ENCODE measurements at regions not wholly inside any gene's neighbourhood (a gene's known extent, or its start where the extent isn't known, plus 50 kb on each side); places are given as distances from the start of the nearest gene placed in this dataset.

- ChIA-PET POLR2A (ENCODE audit: low non-redundant PET) (no interaction called here), CTCF (interaction anchor here (0.7 kb wide), 1 partner anchor 220 kb away, joined by 3 read pairs; no protein-coding TSS in a partner anchor)
- TF ChIP-seq, protein P1, sequence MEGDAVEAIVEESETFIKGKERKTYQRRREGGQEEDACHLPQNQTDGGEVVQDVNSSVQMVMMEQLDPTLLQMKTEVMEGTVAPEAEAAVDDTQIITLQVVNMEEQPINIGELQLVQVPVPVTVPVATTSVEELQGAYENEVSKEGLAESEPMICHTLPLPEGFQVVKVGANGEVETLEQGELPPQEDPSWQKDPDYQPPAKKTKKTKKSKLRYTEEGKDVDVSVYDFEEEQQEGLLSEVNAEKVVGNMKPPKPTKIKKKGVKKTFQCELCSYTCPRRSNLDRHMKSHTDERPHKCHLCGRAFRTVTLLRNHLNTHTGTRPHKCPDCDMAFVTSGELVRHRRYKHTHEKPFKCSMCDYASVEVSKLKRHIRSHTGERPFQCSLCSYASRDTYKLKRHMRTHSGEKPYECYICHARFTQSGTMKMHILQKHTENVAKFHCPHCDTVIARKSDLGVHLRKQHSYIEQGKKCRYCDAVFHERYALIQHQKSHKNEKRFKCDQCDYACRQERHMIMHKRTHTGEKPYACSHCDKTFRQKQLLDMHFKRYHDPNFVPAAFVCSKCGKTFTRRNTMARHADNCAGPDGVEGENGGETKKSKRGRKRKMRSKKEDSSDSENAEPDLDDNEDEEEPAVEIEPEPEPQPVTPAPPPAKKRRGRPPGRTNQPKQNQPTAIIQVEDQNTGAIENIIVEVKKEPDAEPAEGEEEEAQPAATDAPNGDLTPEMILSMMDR (conservative IDR thresholded peaks at IDR 0.05; ENCODE audit: low read depth): no peak
- H3K27ac ChIP-seq: peak overlapping the region; percentile 63
- peak; percentile 85 for DNase-seq (ENCODE audit: low spot score)
These were observed 113.8 kb upstream of the ANKRD55 start for GRCh38 chr5:56346741-56347535.

GRCh38 chr5:56346044-56346710 lies 113.0 kb upstream of the ANKRD55 start:
- no peak for DNase-seq (ENCODE audit: low spot score)
- ChIA-PET POLR2A (ENCODE audit: low non-redundant PET) (no interaction called here), CTCF (no interaction called here)
- TF ChIP-seq, protein P1 (conservative IDR thresholded peaks at IDR 0.05; ENCODE audit: low read depth): no peak
- no peak overlapping the region for H3K27ac ChIP-seq

GRCh38 chr5:56345352-56345751 lies 112.2 kb upstream of the ANKRD55 start:
- TF ChIP-seq, protein P1 (conservative IDR thresholded peaks at IDR 0.05; ENCODE audit: low read depth): no peak
- no peak for DNase-seq (ENCODE audit: low spot score)
- ChIA-PET CTCF (no interaction called here), POLR2A (ENCODE audit: low non-redundant PET) (no interaction called here)
- H3K27ac ChIP-seq: no peak overlapping the region

DNA sequence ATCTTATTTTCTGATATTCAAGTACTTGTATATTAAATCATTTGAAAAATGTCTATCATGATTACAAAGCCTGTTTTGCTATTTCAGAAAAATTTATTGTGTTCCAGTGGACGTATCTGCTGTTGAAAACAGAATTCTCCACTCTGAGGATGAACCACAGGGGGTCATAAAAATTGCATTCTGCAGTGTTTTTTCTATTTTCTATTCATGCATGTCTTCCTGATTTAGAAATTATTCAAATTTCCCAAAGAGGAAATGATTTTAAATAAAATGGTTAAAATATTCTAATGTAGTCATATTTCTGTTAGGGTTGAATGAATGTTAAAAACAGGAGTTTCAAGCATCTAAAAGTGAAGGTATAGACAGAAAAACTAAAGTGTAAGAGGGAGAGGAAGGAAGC lies 111.5 kb upstream of the ANKRD55 start:
- TF ChIP-seq, protein P1 (conservative IDR thresholded peaks at IDR 0.05; ENCODE audit: low read depth): no peak
- CTCF ChIA-PET: no interaction called here
- POLR2A ChIA-PET (ENCODE audit: low non-redundant PET): no interaction called here
- no peak overlapping the region for H3K27ac ChIP-seq
- no peak for DNase-seq (ENCODE audit: low spot score)

- TF ChIP-seq, protein P1 (conservative IDR thresholded peaks at IDR 0.05; ENCODE audit: low read depth): no peak
- ChIA-PET POLR2A (ENCODE audit: low non-redundant PET) (no interaction called here), CTCF (no interaction called here)
- DNase-seq (ENCODE audit: low spot score): no peak
- no peak overlapping the region for H3K27ac ChIP-seq
These were observed 110.9 kb upstream of the ANKRD55 start for GRCh38 chr5:56343988-56344387.

DNA sequence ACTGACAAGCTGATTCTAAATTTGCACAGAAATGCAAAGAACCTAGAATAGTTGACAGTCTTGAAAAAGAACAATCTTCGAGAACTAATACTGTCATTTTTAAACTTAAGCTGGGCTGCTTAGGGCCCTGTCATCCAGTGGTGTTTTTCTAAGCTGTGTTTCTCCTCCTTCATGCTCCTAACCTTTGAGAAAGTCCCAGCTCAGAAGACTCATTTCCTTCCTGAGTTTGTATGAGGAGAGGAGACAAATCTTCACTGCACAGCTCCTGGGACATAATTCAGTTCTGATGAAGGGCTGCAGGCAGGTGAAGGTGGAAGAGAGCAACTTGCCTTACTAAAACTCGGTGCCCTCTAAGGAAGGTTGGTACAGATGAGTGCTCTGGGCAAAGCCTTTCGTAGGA lies 109.5 kb upstream of the ANKRD55 start:
- POLR2A ChIA-PET (ENCODE audit: low non-redundant PET): no interaction called here
- CTCF ChIA-PET: interaction anchor here (0.6 to 0.7 kb wide), 2 partner anchors 13 to 30 kb away, joined by 3 read pairs; no protein-coding TSS in a partner anchor
- no peak overlapping the region for H3K27ac ChIP-seq
- DNase-seq (ENCODE audit: low spot score): no peak
- TF ChIP-seq, protein P1 (conservative IDR thresholded peaks at IDR 0.05; ENCODE audit: low read depth): no peak

All from RWPE1 (cell line).